H1 (cell line): ENCODE measurements at regions not wholly inside any gene's neighbourhood (a gene's known extent, or its start where the extent isn't known, plus 50 kb on each side); places are given as distances from the start of the nearest gene placed in this dataset.

ENCODE experiments used
- CTCF ChIA-PET: fragments of 300-600 bp; sonication (Branson Sonifier 250); formaldehyde crosslinking; loops from one replicate; lab custom pipeline; 2021; ENCODE audit not compliant: partially characterized antibody; lab: Charles Lee
- POLR2A ChIA-PET: fragments of 300-600 bp; sonication (Branson Sonifier 250); formaldehyde crosslinking; loops from one replicate; lab custom pipeline; 2021; ENCODE audit warnings: inconsistent platforms; ENCODE audit not compliant: partially characterized antibody; lab: Charles Lee
- DNase-seq, 2 experiments: peaks; one replicate each; pipeline versions ENCODE4 v3.0.0 to v3.0.0-alpha.2; 2010 to 2022; ENCODE audit warnings: low spot score in 2 of 2, low read depth in 1 of 2, mixed read lengths in 1 of 2
- FAIRE-seq: peaks from 2 replicates; lab custom pipeline; 2011; peaks lifted over from hg19 to GRCh38; lab: Jason Lieb, UNC
- H2AFZ ChIP-seq: 2 replicates; pipeline ENCODE4 v1.8.1; 2012; ENCODE audit warnings: low read length, inconsistent platforms
- H2AK5ac ChIP-seq: 2 replicates; pipeline ENCODE4 v1.6.1; 2013; ENCODE audit warnings: low read depth, low read length
- H2BK120ac ChIP-seq: replicated peaks from 2 replicates; pipeline ENCODE3; 2013; ENCODE audit warnings: low read depth, low read length, inconsistent platforms
- H2BK12ac ChIP-seq: 2 replicates; pipeline ENCODE4 v1.6.1; 2013; ENCODE audit warnings: low read depth, low read length
- H2BK15ac ChIP-seq: 2 replicates; pipeline ENCODE4 v1.6.1; 2013; ENCODE audit warnings: low read length
- H2BK20ac ChIP-seq: 2 replicates; pipeline ENCODE4 v1.6.1; 2013; ENCODE audit warnings: low read length
- H2BK5ac ChIP-seq: 2 replicates; pipeline ENCODE4 v1.6.1; 2013; ENCODE audit warnings: low read depth, low read length
- H3K14ac ChIP-seq: 2 replicates; pipeline ENCODE4 v1.6.1; 2013; ENCODE audit warnings: inconsistent platforms; ENCODE audit not compliant: insufficient read length
- H3K18ac ChIP-seq: 2 replicates; pipeline ENCODE4 v1.6.1; 2013; ENCODE audit warnings: low read length; ENCODE audit errors: extremely low read depth
- H3K23ac ChIP-seq: 2 replicates; pipeline ENCODE4 v1.6.1; 2013; ENCODE audit warnings: inconsistent platforms; ENCODE audit not compliant: insufficient read length
- H3K23me2 ChIP-seq: 2 replicates; pipeline ENCODE4 v1.6.1; 2013; ENCODE audit warnings: low read depth, low read length
- H3K27ac ChIP-seq: 2 replicates; pipeline ENCODE4 v1.6.1; 2011; ENCODE audit warnings: low read depth, low read length, inconsistent platforms
- H3K27me3 ChIP-seq, 4 experiments: replicated peaks in 1 of 4; 1 replicate in 1 of 4; 2 replicates in 3 of 4; pipeline versions ENCODE4 v1.6.1 to v1.8.1; 2011 to 2013; ENCODE audit warnings: low read length in 3 of 4, mild to moderate bottlenecking in 3 of 4, inconsistent platforms in 2 of 4, mixed read lengths in 2 of 4, moderate library complexity in 1 of 4; ENCODE audit not compliant: control insufficient read depth in 3 of 4, insufficient read depth in 3 of 4; ENCODE audit errors: extremely low read depth in 1 of 4
- H3K36me3 ChIP-seq, 4 experiments: 2 replicates each; pipeline versions ENCODE4 v1.6.1 to v1.8.1; 2011 to 2013; ENCODE audit warnings: mild to moderate bottlenecking in 4 of 4, low read length in 3 of 4, moderate library complexity in 2 of 4, control low read depth in 1 of 4, inconsistent platforms in 1 of 4; ENCODE audit not compliant: insufficient read depth in 4 of 4, control insufficient read depth in 2 of 4
- H3K4ac ChIP-seq: replicated peaks from 2 replicates; pipeline ENCODE3; 2013; ENCODE audit warnings: low read length, low read depth, mixed read lengths, inconsistent platforms; ENCODE audit not compliant: insufficient read length
- H3K4me1 ChIP-seq, 4 experiments: replicated peaks in 1 of 4; 1 replicate in 1 of 4; 2 replicates in 3 of 4; pipeline versions ENCODE4 v1.6.1 to v1.8.1; 2011 to 2013; ENCODE audit warnings: low read length in 3 of 4, inconsistent platforms in 2 of 4, mixed read lengths in 1 of 4; ENCODE audit not compliant: insufficient read depth in 4 of 4, control insufficient read depth in 3 of 4
- H3K4me2 ChIP-seq, 2 experiments: 2 replicates each; pipeline versions ENCODE4 v1.6.1 to v1.8.1; 2011 to 2013; ENCODE audit warnings: low read depth in 2 of 2, low read length in 2 of 2, control low read depth in 1 of 2, inconsistent platforms in 1 of 2, mild to moderate bottlenecking in 1 of 2; ENCODE audit not compliant: insufficient read depth in 1 of 2
- H3K4me3 ChIP-seq, 4 experiments: fragments of 200-600, 300-600 bp in 1 of 4; sonication (generic), shearing (Covaris generic), sonication (Bioruptor Twin) in 1 of 4; 2 replicates each; pipeline versions ENCODE4 v1.5.1 to v1.8.1; 2011 to 2016; ENCODE audit warnings: low read length in 4 of 4, low read depth in 3 of 4, control low read depth in 2 of 4, inconsistent platforms in 2 of 4, mild to moderate bottlenecking in 2 of 4, mixed read lengths in 1 of 4, moderate library complexity in 1 of 4; ENCODE audit not compliant: insufficient read depth in 2 of 4; ENCODE audit errors: extremely low read depth in 1 of 4
- H3K56ac ChIP-seq: replicated peaks from 2 replicates; pipeline ENCODE3; 2013; ENCODE audit warnings: low read depth, mild to moderate bottlenecking, mixed read lengths, low read length, inconsistent platforms; ENCODE audit not compliant: insufficient read length
- H3K79me1 ChIP-seq: 2 replicates; pipeline ENCODE4 v1.6.1; 2013; ENCODE audit warnings: low read depth, low read length, control low read depth
- H3K79me2 ChIP-seq, 2 experiments: 2 replicates each; pipeline versions ENCODE4 v1.6.1 to v1.8.1; 2012 to 2013; ENCODE audit warnings: low read length in 2 of 2, mild to moderate bottlenecking in 2 of 2, inconsistent platforms in 1 of 2; ENCODE audit not compliant: insufficient read depth in 2 of 2, control insufficient read depth in 1 of 2
- H3K9ac ChIP-seq, 4 experiments: replicated peaks in 1 of 4; 1 replicate in 1 of 4; 2 replicates in 3 of 4; pipeline versions ENCODE4 v1.6.1 to v1.8.1; 2011 to 2013; ENCODE audit warnings: low read depth in 3 of 4, low read length in 3 of 4, control low read depth in 2 of 4, mild to moderate bottlenecking in 2 of 4, moderate library complexity in 2 of 4, inconsistent platforms in 1 of 4; ENCODE audit errors: extremely low read depth in 1 of 4
- H3K9me3 ChIP-seq, 2 experiments: 2 replicates each; pipeline versions ENCODE4 v1.6.1 to v1.8.1; 2012 to 2013; ENCODE audit warnings: mild to moderate bottlenecking in 2 of 2, moderate library complexity in 2 of 2, control low read depth in 1 of 2, inconsistent platforms in 1 of 2, low read depth in 1 of 2, low read length in 1 of 2, mixed read lengths in 1 of 2; ENCODE audit not compliant: insufficient read depth in 2 of 2
- H4K20me1 ChIP-seq, 2 experiments: replicated peaks in 1 of 2; 2 replicates each; pipeline versions ENCODE3 to v1.8.1; 2011 to 2013; ENCODE audit warnings: inconsistent platforms in 2 of 2, low read length in 2 of 2, mild to moderate bottlenecking in 1 of 2; ENCODE audit not compliant: insufficient read depth in 2 of 2, control insufficient read depth in 1 of 2
- H4K5ac ChIP-seq: 2 replicates; pipeline ENCODE4 v1.6.1; 2013; ENCODE audit warnings: low read length, low read depth, mixed read lengths, inconsistent platforms; ENCODE audit not compliant: insufficient read length
- H4K8ac ChIP-seq: 2 replicates; pipeline ENCODE4 v1.8.0; 2013; ENCODE audit warnings: mild to moderate bottlenecking, moderate library complexity, low read length, inconsistent platforms; ENCODE audit not compliant: insufficient read depth; ENCODE audit errors: extremely low read depth
- H4K91ac ChIP-seq: replicated peaks from 2 replicates; pipeline ENCODE3; 2013; ENCODE audit warnings: low read length, mixed read lengths, inconsistent platforms; ENCODE audit not compliant: insufficient read length
- ATF3 ChIP-seq: IDR thresholded peaks from 2 replicates; pipeline ENCODE4 v1.6.1; 2011; ENCODE audit warnings: low read depth, mild to moderate bottlenecking, low read length; ENCODE audit not compliant: insufficient read depth
- CEBPB ChIP-seq: IDR thresholded peaks from 2 replicates; pipeline ENCODE4 v1.6.1; 2012; ENCODE audit warnings: low read depth, low read length
- CHD2 ChIP-seq: IDR thresholded peaks from 2 replicates; pipeline ENCODE4 v1.6.1; 2012; ENCODE audit warnings: low read length, improper control_type of control experiment
- CREB1 ChIP-seq: IDR thresholded peaks from 2 replicates; pipeline ENCODE4 v1.6.1; 2012; ENCODE audit warnings: inconsistent platforms
- EGR1 ChIP-seq: IDR thresholded peaks from 2 replicates; pipeline ENCODE4 v1.6.1; 2011; ENCODE audit warnings: low read depth, low read length, borderline replicate concordance
- EP300 ChIP-seq, 2 experiments: IDR thresholded peaks; 1 replicate in 1 of 2; 2 replicates in 1 of 2; pipeline ENCODE4 v1.6.1; 2011 to 2012; ENCODE audit warnings: low read depth in 2 of 2, low read length in 2 of 2, mild to moderate bottlenecking in 2 of 2, borderline replicate concordance in 1 of 2, inconsistent platforms in 1 of 2, moderate library complexity in 1 of 2
- GTF2F1 ChIP-seq: IDR thresholded peaks from 2 replicates; pipeline ENCODE4 v1.6.1; 2012; ENCODE audit warnings: low read depth, low read length, improper control_type of control experiment, borderline replicate concordance
- MAFK ChIP-seq: IDR thresholded peaks from 2 replicates; pipeline ENCODE4 v1.6.1; 2012; ENCODE audit warnings: low read depth, mild to moderate bottlenecking, improper control_type of control experiment, low read length
- RAD21 ChIP-seq, 2 experiments: IDR thresholded peaks in 1 of 2; conservative IDR thresholded peaks in 1 of 2; 2 replicates each; pipeline ENCODE4 v1.6.1; 2011; ENCODE audit warnings: low read depth in 2 of 2, low read length in 2 of 2, improper control_type of control experiment in 1 of 2, inconsistent platforms in 1 of 2, mild to moderate bottlenecking in 1 of 2, moderate library complexity in 1 of 2
- RBBP5 ChIP-seq: IDR thresholded peaks from 2 replicates; pipeline ENCODE4 v1.7.1; 2012; ENCODE audit warnings: low read depth, mild to moderate bottlenecking, inconsistent platforms, low read length, moderate library complexity, borderline replicate concordance
- RFX5 ChIP-seq: IDR thresholded peaks from 2 replicates; pipeline ENCODE4 v1.6.1; 2011; ENCODE audit warnings: low read depth, low read length, improper control_type of control experiment, borderline replicate concordance
- RNF2 ChIP-seq: fragments of 200-900, 300-1000 bp; sonication (generic); IDR thresholded peaks from 2 replicates; pipeline ENCODE4 v1.7.1; 2016; ENCODE audit warnings: borderline replicate concordance, low read depth, mild to moderate bottlenecking, antibody characterized with exemption, low read length; ENCODE audit not compliant: poor library complexity, severe bottlenecking; ENCODE audit errors: missing control alignments
- SP2 ChIP-seq: IDR thresholded peaks from 2 replicates; pipeline ENCODE4 v1.6.1; 2012; ENCODE audit warnings: mild to moderate bottlenecking, low read length, inconsistent platforms
- TCF12 ChIP-seq: IDR thresholded peaks from 2 replicates; pipeline ENCODE4 v1.6.1; 2011; ENCODE audit warnings: low read depth, mild to moderate bottlenecking, low read length
- TEAD4 ChIP-seq: IDR thresholded peaks from 2 replicates; pipeline ENCODE4 v1.6.1; 2012; ENCODE audit warnings: low read depth, low read length, inconsistent platforms, mixed read lengths
- WGBS, 2 experiments: shearing (Covaris generic) in 1 of 2; methylation state at CpG; one replicate each; pipeline versions ENCODE4 v1.1.6 to v1.1.7; 2013 to 2015; ENCODE audit warnings: low lambda C conversion rate in 2 of 2, mixed read lengths in 2 of 2, inconsistent platforms in 1 of 2, low coverage in 1 of 2, missing lambda C conversion rate in 1 of 2; ENCODE audit not compliant: insufficient replicate concordance in 2 of 2, insufficient coverage in 1 of 2, insufficient read length in 1 of 2; ENCODE audit errors: extremely low coverage in 1 of 2, missing lambda C conversion rate in 1 of 2; 5-methylcytosine and 5-hydroxymethylcytosine counted together

GRCh38 chr2:236505648-236506047 lies 64.0 kb upstream of the ACKR3 start:
- H2BK120ac ChIP-seq: no peak overlapping the region
- FAIRE-seq: no peak
- H3K4ac ChIP-seq: no peak overlapping the region
- no peak overlapping the region for H2BK5ac ChIP-seq
- no peaks in the 10 kb centered on the region for H3K4me1 ChIP-seq
- no peak overlapping the region for H3K4me2 ChIP-seq
- no peaks in the 10 kb centered on the region for H3K79me1 ChIP-seq
- H4K91ac ChIP-seq: no peak overlapping the region
- CTCF ChIA-PET: no interaction called here
- H3K36me3 ChIP-seq: no peaks in the 10 kb centered on the region
- no peak overlapping the region for H3K9ac ChIP-seq
- no peak overlapping the region for H3K4me3 ChIP-seq
- no peak overlapping the region for H2BK20ac ChIP-seq
- H3K79me2 ChIP-seq: no peaks in the 10 kb centered on the region
- peaks cover 2% of the 10 kb centered on the region; the same call in 1 of the 2 replicates for H3K23me2 ChIP-seq
- H3K27ac ChIP-seq: no peak overlapping the region
- DNase-seq: no peak
- no peak overlapping the region for H2BK15ac ChIP-seq
- no peaks in the 10 kb centered on the region; a peak in 1 of 7 replicates for H3K27me3 ChIP-seq
- H4K5ac ChIP-seq: no peak overlapping the region
- no peak overlapping the region for H3K23ac ChIP-seq
- no peak overlapping the region for H4K8ac ChIP-seq
- H3K9me3 ChIP-seq: no peaks in the 10 kb centered on the region
- no peak overlapping the region for H2AK5ac ChIP-seq
- H2BK12ac ChIP-seq: no peak overlapping the region
- POLR2A ChIA-PET: no interaction called here
- H3K18ac ChIP-seq: no peak overlapping the region
- no peaks in the 10 kb centered on the region for H4K20me1 ChIP-seq
- H3K56ac ChIP-seq: no peak overlapping the region
- H3K14ac ChIP-seq: no peak overlapping the region
- H2AFZ ChIP-seq: no peak overlapping the region
- 79% methylated on average over 2 of the region's 2 CpGs; no CpG with 5 or more reads in 1 of the 2 experiments for WGBS, 2 experiments
- no peak for TF ChIP-seq TEAD4
- TF ChIP-seq CHD2: no peak
- no peak for TF ChIP-seq TCF12
- no peak for TF ChIP-seq EGR1
- TF ChIP-seq ATF3: no peak
- TF ChIP-seq RBBP5: no peak
- no peak for TF ChIP-seq CREB1
- TF ChIP-seq MAFK: no peak
- no peak for TF ChIP-seq CEBPB
- no peak for TF ChIP-seq RNF2
- TF ChIP-seq SP2: no peak
- TF ChIP-seq EP300 (IDR thresholded peaks at IDR 0.05; ENCODE audit: borderline replicate concordance in 1 of 2, low read depth in 2 of 2, low read length in 2 of 2): no peak
- no peak for TF ChIP-seq RAD21 (IDR thresholded peaks at IDR 0.05 in 1 of 2, conservative IDR thresholded peaks at IDR 0.05 in 1 of 2; ENCODE audit: low read depth in 2 of 2, low read length in 2 of 2)
- no peak for TF ChIP-seq GTF2F1
- TF ChIP-seq RFX5: no peak
